HG02759 (cell line): ENCODE measurements at regions not wholly inside any gene's neighbourhood (a gene's known extent, or its start where the extent isn't known, plus 50 kb on each side); places are given as distances from the start of the nearest gene placed in this dataset.
"Not testable (repeated sequence)": the region's sequence is repeated elsewhere in the genome, so short reads cannot be mapped to it uniquely, and the experiment has no call there.

Experiments
- ATAC-seq: cut with Tn5 transposase; IDR thresholded peaks from one replicate; pipeline ENCODE4 v1.9.1; 2021; ENCODE audit warnings: mild to moderate bottlenecking, moderate library complexity; ENCODE audit not compliant: unreplicated experiment

DNA sequence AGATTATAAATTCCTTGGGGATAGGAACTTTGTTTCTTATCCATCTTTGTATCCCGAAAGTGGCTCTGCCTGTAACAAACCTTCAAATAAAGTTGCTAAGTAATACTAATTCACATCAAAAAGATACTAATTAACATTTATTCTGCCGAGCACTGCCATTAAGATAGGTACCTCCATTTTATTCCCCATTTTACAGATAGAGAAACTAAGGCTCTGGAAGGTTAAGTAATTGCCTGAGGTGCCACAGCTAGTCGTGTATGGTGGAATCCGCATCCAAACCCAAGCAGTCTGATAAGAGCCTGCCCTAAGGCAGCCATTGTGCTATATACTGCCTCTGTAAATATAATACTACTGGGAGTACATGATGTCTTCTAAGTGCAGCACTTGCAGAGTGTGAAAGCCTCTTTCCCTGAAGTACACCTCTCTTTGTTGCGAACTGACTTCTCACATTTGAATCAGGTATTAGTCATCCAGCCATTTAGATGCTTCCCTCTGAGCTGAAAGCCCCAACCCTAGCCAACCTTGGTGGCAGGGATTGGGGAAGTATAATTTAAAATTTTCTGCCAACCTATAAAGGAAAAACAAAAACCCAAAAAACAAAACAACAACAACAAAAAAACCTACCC is 78.5 kb upstream of the CHD2 start:
- ATAC-seq: no peak

DNA sequence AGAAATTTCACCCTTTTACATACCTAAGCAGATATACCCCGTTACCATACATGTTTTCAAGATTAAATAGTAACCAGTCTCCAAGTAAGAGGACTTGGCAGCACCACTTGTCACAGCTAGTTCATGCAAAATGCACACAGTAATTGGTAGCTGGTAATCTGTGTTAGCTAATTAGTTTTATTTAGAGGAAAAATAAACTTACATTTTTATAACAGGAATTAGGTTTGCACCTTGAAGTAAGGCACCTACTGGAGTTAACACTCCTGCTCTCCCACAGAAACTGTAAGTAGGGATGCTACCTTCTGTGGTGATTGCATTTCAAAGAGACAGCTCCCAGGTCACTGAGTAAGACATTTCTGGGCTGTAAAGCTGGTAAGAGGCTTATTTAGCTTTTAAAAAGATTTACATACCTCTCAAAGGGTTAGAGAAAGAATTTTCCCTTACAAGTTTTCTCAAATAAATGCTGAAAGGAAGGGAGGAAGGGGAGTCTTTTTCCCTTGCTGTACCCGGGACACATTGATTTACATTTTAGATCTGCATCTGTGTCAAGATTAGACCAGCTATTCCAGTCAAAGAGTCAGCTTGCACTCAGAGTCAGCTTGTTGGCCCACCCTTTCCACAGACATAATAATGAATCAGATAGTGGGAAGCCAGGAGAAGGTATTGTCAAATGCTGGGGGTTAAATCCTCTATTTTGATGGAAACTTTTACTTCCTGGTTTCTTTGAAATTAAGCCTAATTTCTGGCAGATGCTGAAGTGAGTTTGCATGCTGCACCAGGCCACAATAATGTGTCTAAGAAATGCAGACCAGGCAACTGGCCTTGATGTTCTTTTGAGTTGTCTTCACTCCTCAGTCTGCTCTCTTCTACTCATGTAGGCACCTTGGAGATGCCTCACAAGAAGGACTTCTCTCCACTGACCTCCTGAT is 77.6 kb upstream of the CHD2 start:
- no peak for ATAC-seq

DNA sequence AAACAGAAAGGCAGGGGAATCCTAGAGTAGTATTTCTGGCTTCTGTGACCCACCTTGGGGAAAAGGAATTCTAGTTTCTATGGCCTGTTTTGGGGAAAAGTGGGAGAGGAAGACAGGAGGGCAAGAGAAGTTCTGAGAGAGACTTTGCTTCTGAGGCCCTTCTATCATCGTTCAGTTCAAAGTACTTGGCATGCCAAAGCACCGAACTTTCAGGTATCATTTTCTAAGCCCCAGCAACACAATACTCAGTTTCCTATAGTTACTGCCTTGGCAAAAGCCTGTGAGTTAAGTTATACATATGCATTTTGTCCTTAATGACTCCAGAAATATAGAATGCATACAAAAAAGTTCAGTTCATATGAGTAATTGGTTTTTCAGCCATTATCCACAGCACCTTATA is 74.1 kb upstream of the CHD2 start:
- no peak for ATAC-seq

DNA sequence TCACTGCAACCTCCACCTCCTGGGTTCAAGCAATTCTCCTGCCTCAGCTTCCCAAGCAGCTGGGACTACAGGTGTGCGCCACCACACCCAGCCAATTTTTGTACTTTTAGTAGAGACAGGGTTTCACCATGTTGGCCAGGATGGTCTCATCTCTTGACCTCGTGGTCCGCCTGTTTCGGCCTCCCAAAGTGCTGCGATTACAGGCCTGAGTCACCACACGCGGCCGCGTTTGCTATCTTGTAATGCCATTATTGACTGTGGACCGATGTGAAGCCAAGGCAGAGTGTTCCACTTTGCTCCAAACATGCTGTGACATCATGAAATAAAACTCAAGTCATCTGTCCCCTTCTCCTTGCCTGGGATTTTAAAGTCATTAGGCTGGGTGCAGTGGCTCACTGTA is 72.1 kb upstream of the CHD2 start:
- ATAC-seq: not testable (repeated sequence)

- ATAC-seq: no peak
Observed at GRCh38 chr15:92829875-92830274, 70.2 kb upstream of the CHD2 start.

GRCh38 chr15:92831336-92831654 is 68.8 kb upstream of the CHD2 start:
- ATAC-seq: no peak

GRCh38 chr15:92831655-92832328 is 68.3 kb upstream of the CHD2 start:
- ATAC-seq: peak; percentile 98

DNA sequence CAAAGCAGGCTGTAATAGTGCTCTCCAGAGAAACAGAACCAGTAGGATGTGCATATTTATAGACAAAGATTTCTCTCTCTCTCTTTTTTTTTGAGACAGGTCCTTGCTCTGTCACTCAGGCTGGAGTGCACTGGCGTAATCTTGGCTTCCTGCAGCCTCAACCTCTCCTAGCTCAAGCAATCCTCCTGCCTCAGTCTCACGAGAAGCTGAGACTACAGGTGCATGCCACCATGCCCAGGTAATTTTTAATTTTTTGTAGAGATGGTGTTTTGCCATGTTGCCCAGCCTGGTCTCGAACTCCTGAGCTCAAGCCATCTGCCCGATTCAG is 67.1 kb upstream of the CHD2 start:
- ATAC-seq: no peak

GRCh38 chr15:92833493-92834271 is 66.4 kb upstream of the CHD2 start:
- ATAC-seq: no peak

DNA sequence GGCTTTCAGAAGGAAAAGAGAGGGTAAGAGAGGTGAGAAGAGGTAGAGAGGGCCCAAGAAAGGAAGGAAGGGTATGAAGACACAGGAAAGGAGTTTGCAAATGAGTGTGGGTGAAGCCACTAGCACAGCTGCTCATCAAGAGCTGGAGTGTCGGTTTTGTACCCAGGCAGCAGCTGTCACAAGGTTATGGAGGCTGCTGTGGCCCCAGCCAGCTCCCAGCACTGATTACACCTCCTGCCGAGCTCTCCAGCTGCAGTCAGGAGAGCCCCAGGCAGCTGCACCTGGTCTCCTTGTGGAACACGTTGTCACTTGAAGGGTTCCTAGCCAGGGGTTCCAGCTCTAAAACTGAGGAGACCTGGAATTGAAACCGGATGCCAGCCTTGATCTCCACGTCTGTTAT is 60.4 kb upstream of the CHD2 start:
- peak; percentile 95 for ATAC-seq

DNA sequence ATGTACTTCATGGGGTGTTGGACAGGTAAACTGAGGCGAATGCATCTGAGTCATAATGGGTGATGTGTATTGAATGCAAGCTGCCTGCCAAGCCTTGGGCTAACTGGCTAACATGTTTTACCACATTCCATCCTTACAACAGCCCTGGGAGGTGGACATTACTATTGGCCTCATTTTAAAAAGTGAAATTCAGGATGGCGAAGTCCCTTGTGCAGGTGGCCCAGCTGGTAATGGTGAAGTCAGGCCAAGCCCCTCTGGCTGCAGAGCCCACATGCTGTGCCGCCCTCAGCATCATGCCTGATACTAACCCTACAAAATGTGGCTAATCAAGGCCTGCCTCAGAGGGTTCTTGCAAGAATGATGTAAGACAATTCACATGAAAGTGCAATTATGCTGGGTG is 60.0 kb upstream of the CHD2 start:
- no peak for ATAC-seq

- no peak for ATAC-seq
Observed at GRCh38 chr15:92843326-92843725, 56.8 kb upstream of the CHD2 start.

GRCh38 chr15:92843814-92844213 is 56.3 kb upstream of the CHD2 start:
- ATAC-seq: no peak

DNA sequence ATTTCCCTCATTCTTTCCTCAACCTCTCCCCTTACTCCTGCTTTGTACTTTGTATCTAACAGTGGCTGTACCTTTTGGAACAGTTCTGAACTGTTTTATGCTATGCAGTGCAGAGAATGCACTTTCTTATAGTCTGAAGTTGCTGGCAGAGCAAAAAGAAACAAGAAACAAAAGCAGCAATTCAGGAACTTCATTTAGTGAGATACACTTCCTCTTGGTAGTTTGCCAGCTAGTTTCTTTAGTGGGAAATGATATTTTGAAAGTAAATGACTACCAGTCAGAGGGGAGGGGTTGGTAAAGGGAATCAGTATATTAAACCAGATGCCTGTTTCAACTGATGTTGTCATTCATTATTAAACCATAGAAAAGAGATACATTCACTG is 55.0 kb upstream of the CHD2 start:
- ATAC-seq: peak; percentile 63

DNA sequence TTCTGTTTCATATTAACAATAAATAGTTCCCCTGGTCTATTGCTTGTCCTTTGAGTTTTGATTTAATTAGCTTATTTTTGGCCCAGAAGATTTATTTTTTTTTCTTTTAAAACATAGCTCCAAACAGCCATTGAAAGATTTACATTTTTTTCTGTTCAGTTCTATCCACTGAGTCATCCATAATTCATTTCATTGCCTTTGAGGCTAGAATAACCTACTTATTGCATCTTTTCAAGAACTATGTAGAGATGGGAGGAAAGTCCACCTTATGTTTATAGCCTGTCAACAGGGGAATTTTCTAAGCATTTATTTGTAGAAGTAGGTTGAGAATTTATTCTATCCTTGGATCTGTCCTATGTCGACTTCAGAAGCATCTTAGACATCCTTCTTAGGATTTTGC is 53.4 kb upstream of the CHD2 start:
- ATAC-seq: no peak

- ATAC-seq: no peak
Observed at GRCh38 chr15:92847841-92848240, 52.3 kb upstream of the CHD2 start.

- no peak for ATAC-seq
Observed at GRCh38 chr15:92848464-92848851, 51.7 kb upstream of the CHD2 start.

DNA sequence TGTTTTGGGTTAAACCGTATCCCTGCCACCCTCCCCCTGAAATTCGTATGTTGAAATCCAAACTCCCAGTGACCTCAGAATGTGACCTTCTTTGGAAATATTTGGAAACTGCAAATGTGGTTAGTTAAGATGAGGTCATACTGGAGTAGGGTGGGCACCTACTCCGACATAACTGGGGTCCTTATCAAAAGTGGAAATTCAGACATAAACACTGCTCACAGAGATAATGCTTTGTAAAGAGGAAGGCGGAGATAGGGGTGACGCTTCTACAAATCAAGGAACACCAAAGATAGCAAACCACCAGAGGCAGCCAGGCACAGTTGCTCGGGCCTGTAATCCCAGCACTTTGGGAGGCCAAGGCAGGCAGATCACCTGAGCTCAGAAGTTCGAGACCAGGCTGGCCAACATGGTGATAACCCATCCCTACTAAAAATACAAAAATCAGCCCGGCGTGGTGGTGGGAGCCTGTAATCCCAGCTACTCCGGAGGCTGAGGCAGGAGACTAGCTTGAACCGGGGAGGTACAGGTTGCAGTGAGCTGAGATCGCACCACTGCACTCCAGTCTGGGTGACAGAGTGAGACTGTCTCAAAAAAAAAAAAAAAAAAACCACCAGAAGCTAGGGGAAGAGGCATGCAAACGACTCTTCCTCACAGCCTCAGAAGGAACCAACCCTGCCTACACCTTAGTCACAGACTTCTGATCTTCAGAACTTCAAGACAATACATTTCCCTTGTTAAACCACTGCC is 51.1 kb upstream of the CHD2 start:
- peak; percentile 74 for ATAC-seq

DNA sequence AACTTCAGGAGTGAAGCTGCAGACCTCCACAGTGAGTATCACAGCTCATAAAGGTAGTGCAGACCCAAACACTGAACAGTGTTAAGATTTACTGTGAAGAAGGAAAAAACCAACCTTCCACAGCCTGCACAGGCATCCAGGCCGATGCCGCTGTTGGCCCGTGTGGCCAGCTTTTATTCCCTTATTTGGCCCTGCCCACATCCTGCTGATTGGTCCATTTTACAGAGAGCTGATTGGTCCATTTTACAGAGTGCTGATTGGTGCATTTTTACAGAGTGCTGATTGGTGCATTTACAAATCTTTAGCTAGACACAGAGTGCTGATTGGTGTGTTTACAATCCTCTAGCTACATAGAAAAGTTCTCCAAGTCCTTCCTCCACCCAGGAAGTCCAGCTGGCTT is 49.9 kb upstream of the CHD2 start:
- ATAC-seq: not testable (repeated sequence)
